IMR-90 (cell line): ENCODE measurements at regions not wholly inside any gene's neighbourhood (a gene's known extent, or its start where the extent isn't known, plus 50 kb on each side); places are given as distances from the start of the nearest gene placed in this dataset.

Source experiments
- ATAC-seq: fragments of 200-7000 bp; cut with Tn5 transposase; 2 replicates; pipeline ENCODE4 v1.9.1; 2020; ENCODE audit warnings: low read depth, mild to moderate bottlenecking, moderate library complexity
- BruUV-seq: library from RNA; stranded (reverse); fragments of 400-500 nt; replicated peaks from 2 replicates; lab custom pipeline; 2021; lab: Mats Ljungman, UMichigan
- CTCF ChIA-PET: fragments of 300-600 bp; formaldehyde crosslinking; extraction: SDS; loops from one replicate; lab custom pipeline; 2021; ENCODE audit warnings: antibody characterized with exemption; lab: Yijun Ruan, JAX
- POLR2A ChIA-PET: fragments of 300-600 bp; sonication (Branson Sonifier 250); formaldehyde crosslinking; loops from one replicate; lab custom pipeline; 2022; ENCODE audit warnings: antibody characterized with exemption; ENCODE audit not compliant: unreplicated experiment; lab: Charles Lee
- DNase-seq: peaks from one replicate; pipeline ENCODE4 v3.0.0; 2013
- H2AFZ ChIP-seq: replicated peaks from 2 replicates; pipeline ENCODE3; 2013; ENCODE audit warnings: low read length, mild to moderate bottlenecking; ENCODE audit not compliant: poor library complexity
- H2AK5ac ChIP-seq: 2 replicates; pipeline ENCODE4 v1.6.1; 2013; ENCODE audit warnings: low read depth, low read length, inconsistent platforms
- H2AK9ac ChIP-seq: replicated peaks from 2 replicates; pipeline ENCODE3; 2013; ENCODE audit warnings: mild to moderate bottlenecking, low read depth, low read length, moderate library complexity; ENCODE audit not compliant: poor library complexity
- H2BK120ac ChIP-seq: 2 replicates; pipeline ENCODE4 v1.6.1; 2013; ENCODE audit warnings: low read depth, low read length, inconsistent platforms
- H2BK15ac ChIP-seq: 3 replicates; pipeline ENCODE4 v1.6.1; 2013; ENCODE audit warnings: low read depth, low read length, inconsistent platforms
- H2BK20ac ChIP-seq: 2 replicates; pipeline ENCODE4 v1.6.1; 2013; ENCODE audit warnings: low read depth, mild to moderate bottlenecking, inconsistent platforms, low read length, moderate library complexity
- H2BK5ac ChIP-seq: 2 replicates; pipeline ENCODE4 v1.6.1; 2013; ENCODE audit warnings: mild to moderate bottlenecking, low read depth, low read length, inconsistent platforms; ENCODE audit not compliant: poor library complexity, severe bottlenecking
- H3K14ac ChIP-seq: replicated peaks from 2 replicates; pipeline ENCODE4 v1.6.1; 2013; ENCODE audit warnings: low read depth, low read length, inconsistent platforms
- H3K18ac ChIP-seq: 2 replicates; pipeline ENCODE4 v1.6.1; 2013; ENCODE audit warnings: low read depth, low read length, control low read depth
- H3K23ac ChIP-seq: 2 replicates; pipeline ENCODE4 v1.6.1; 2013; ENCODE audit warnings: low read depth, low read length, inconsistent platforms
- H3K27ac ChIP-seq: 2 replicates; pipeline ENCODE4 v1.5.1; 2013; ENCODE audit warnings: mild to moderate bottlenecking, control low read depth, low read length; ENCODE audit not compliant: insufficient read depth
- H3K27me3 ChIP-seq: 2 replicates; pipeline ENCODE4 v1.6.1; 2013; ENCODE audit warnings: low read length; ENCODE audit not compliant: control insufficient read depth, insufficient read depth
- H3K36me3 ChIP-seq: 2 replicates; pipeline ENCODE4 v1.6.1; 2013; ENCODE audit warnings: low read length, mixed read lengths; ENCODE audit not compliant: control insufficient read depth, insufficient read depth
- H3K4ac ChIP-seq: 2 replicates; pipeline ENCODE4 v1.6.1; 2013; ENCODE audit warnings: low read depth, low read length, inconsistent platforms
- H3K4me1 ChIP-seq: 2 replicates; pipeline ENCODE4 v1.6.1; 2013; ENCODE audit warnings: low read length, mixed read lengths; ENCODE audit not compliant: control insufficient read depth, insufficient read depth
- H3K4me2 ChIP-seq: 2 replicates; pipeline ENCODE4 v1.6.1; 2013; ENCODE audit warnings: low read depth, mild to moderate bottlenecking, control low read depth, low read length, moderate library complexity
- H3K4me3 ChIP-seq: 2 replicates; pipeline ENCODE4 v1.5.1; 2013; ENCODE audit warnings: low read depth, mild to moderate bottlenecking, control low read depth, low read length, moderate library complexity; ENCODE audit not compliant: insufficient read depth
- H3K56ac ChIP-seq: 2 replicates; pipeline ENCODE4 v1.6.1; 2013; ENCODE audit warnings: low read length, inconsistent platforms; ENCODE audit not compliant: insufficient read depth; ENCODE audit errors: extremely low read depth
- H3K79me1 ChIP-seq, 2 experiments: 2 replicates each; pipeline ENCODE4 v1.6.1; 2013; ENCODE audit warnings: low read length in 2 of 2, inconsistent platforms in 1 of 2, low read depth in 1 of 2
- H3K9ac ChIP-seq: 2 replicates; pipeline ENCODE4 v1.6.1; 2013; ENCODE audit warnings: low read depth, low read length, control low read depth
- H3K9me1 ChIP-seq: 2 replicates; pipeline ENCODE4 v1.6.1; 2013; ENCODE audit warnings: low read length, inconsistent platforms; ENCODE audit not compliant: insufficient read depth
- H3K9me3 ChIP-seq: 2 replicates; pipeline ENCODE4 v1.6.1; 2013; ENCODE audit warnings: low read length; ENCODE audit not compliant: control insufficient read depth, insufficient read depth
- H4K20me1 ChIP-seq: 2 replicates; pipeline ENCODE4 v1.6.1; 2013; ENCODE audit warnings: low read length, inconsistent platforms; ENCODE audit not compliant: insufficient read depth
- H4K5ac ChIP-seq: 2 replicates; pipeline ENCODE4 v1.6.1; 2013; ENCODE audit warnings: mild to moderate bottlenecking, low read depth, low read length, control low read depth
- H4K8ac ChIP-seq, 2 experiments: 2 replicates each; pipeline ENCODE4 v1.6.1; 2013; ENCODE audit warnings: low read depth in 2 of 2, low read length in 2 of 2, control low read depth in 1 of 2, inconsistent platforms in 1 of 2
- H4K91ac ChIP-seq: 2 replicates; pipeline ENCODE4 v1.6.1; 2013; ENCODE audit warnings: low read depth, low read length, inconsistent platforms; ENCODE audit not compliant: insufficient read depth
- BHLHE40 ChIP-seq: fragments of 150-350 bp; IDR thresholded peaks from 2 replicates; pipeline ENCODE4 v1.6.1; 2016; ENCODE audit warnings: mild to moderate bottlenecking, low read depth, low read length
- CEBPB ChIP-seq: IDR thresholded peaks from 2 replicates; pipeline ENCODE4 v1.6.1; 2012; ENCODE audit warnings: low read depth, low read length, improper control_type of control experiment
- CHD1 ChIP-seq: IDR thresholded peaks from 2 replicates; pipeline ENCODE4 v1.6.1; 2012; ENCODE audit warnings: low read depth, low read length, improper control_type of control experiment
- CTCF ChIP-seq: conservative IDR thresholded peaks from 2 replicates; pipeline ENCODE4 v1.5.1; 2012; ENCODE audit warnings: mild to moderate bottlenecking, low read depth, low read length, improper control_type of control experiment
- ELK1 ChIP-seq: fragments of 150-350 bp; IDR thresholded peaks from 2 replicates; pipeline ENCODE4 v1.6.1; 2016; ENCODE audit warnings: low read depth, mild to moderate bottlenecking, low read length, moderate library complexity, borderline replicate concordance
- FOS ChIP-seq: fragments of 150-350 bp; IDR thresholded peaks from 2 replicates; pipeline ENCODE4 v1.6.1; 2016; ENCODE audit warnings: low read depth, low read length
- MAFK ChIP-seq: IDR thresholded peaks from 2 replicates; pipeline ENCODE4 v1.6.1; 2012; ENCODE audit warnings: low read depth, low read length, improper control_type of control experiment
- MAZ ChIP-seq: IDR thresholded peaks from 2 replicates; pipeline ENCODE4 v1.6.1; 2012; ENCODE audit warnings: low read depth, mild to moderate bottlenecking, low read length, improper control_type of control experiment, moderate library complexity, borderline replicate concordance
- MXI1 ChIP-seq: IDR thresholded peaks from 2 replicates; pipeline ENCODE4 v1.6.1; 2012; ENCODE audit warnings: low read depth, mild to moderate bottlenecking, low read length, moderate library complexity, borderline replicate concordance
- NFE2L2 ChIP-seq: fragments of 150-350 bp; IDR thresholded peaks from 2 replicates; pipeline ENCODE4 v1.6.1; 2016; ENCODE audit warnings: low read depth, mild to moderate bottlenecking, low read length
- POLR2A ChIP-seq: IDR thresholded peaks from 2 replicates; pipeline ENCODE4 v1.6.1; 2012; ENCODE audit warnings: mild to moderate bottlenecking, low read depth, low read length
- RAD21 ChIP-seq: IDR thresholded peaks from 2 replicates; pipeline ENCODE4 v1.6.1; 2012; ENCODE audit warnings: low read length, improper control_type of control experiment
- RCOR1 ChIP-seq: IDR thresholded peaks from 2 replicates; pipeline ENCODE4 v1.6.1; 2012; ENCODE audit warnings: mild to moderate bottlenecking, low read length, improper control_type of control experiment; ENCODE audit not compliant: insufficient replicate concordance
- RFX5 ChIP-seq: IDR thresholded peaks from 2 replicates; pipeline ENCODE4 v1.8.0; 2012; ENCODE audit warnings: low read depth, mild to moderate bottlenecking, low read length, moderate library complexity
- SMC3 ChIP-seq: fragments of 150-350 bp; IDR thresholded peaks from 2 replicates; pipeline ENCODE4 v1.6.1; 2016; ENCODE audit warnings: low read depth, mild to moderate bottlenecking, antibody characterized with exemption, low read length, moderate library complexity
- USF2 ChIP-seq: fragments of 150-350 bp; IDR thresholded peaks from 2 replicates; pipeline ENCODE4 v1.6.1; 2017; ENCODE audit warnings: mild to moderate bottlenecking, antibody characterized with exemption, low read length, low read depth
- WGBS, 2 experiments: methylation state at CpG; one replicate each; pipeline versions ENCODE4 v1.1.5 to v1.1.7; 2013; ENCODE audit warnings: missing lambda C conversion rate in 2 of 2; ENCODE audit not compliant: insufficient read length in 1 of 2; ENCODE audit errors: extremely low coverage in 2 of 2; 5-methylcytosine and 5-hydroxymethylcytosine counted together
- dilution Hi-C: fragments of 300-500 bp; cut with HindIII; formaldehyde crosslinking; loops from one replicate; pipeline ENCODE4 v1.14.3; 2018; ENCODE audit warnings: low sequenced_read_pairs; ENCODE audit not compliant: unreplicated experiment
- in situ Hi-C: fragments of 300-500 bp; cut with MboI; formaldehyde crosslinking; loops from 3 replicates; pipeline ENCODE4 v1.14.3; 2019; ENCODE audit warnings: low sequenced_read_pairs, inconsistent platforms, mixed read lengths
- intact Hi-C: fragments of 100-400 bp; cut with micrococcal nuclease; formaldehyde crosslinking; loops from 2 replicates; pipeline ENCODE4 v1.10.0; 2022

- ChIA-PET POLR2A (no interaction called here), CTCF (no interaction called here)
- TF ChIP-seq RFX5 = no peak
- TF ChIP-seq NFE2L2 = no peak
- no peak for TF ChIP-seq RAD21
- no peak for TF ChIP-seq USF2
- TF ChIP-seq CEBPB = no peak
- no peak for TF ChIP-seq MXI1
- TF ChIP-seq FOS = no peak
- no peak for TF ChIP-seq CTCF
- no peak for TF ChIP-seq SMC3
- TF ChIP-seq BHLHE40 = no peak
- no peak for TF ChIP-seq CHD1
- no peak for TF ChIP-seq MAFK
- TF ChIP-seq POLR2A = no peak
- TF ChIP-seq ELK1 = no peak
- TF ChIP-seq MAZ = no peak
- TF ChIP-seq RCOR1 = no peak
- no peak overlapping the region for H3K4me2 ChIP-seq
- no peak overlapping the region for H2AK9ac ChIP-seq
- in situ Hi-C loops = no loop called here
- H3K4me3 ChIP-seq = no peak overlapping the region
- no peak overlapping the region for H3K23ac ChIP-seq
- H2AFZ ChIP-seq = no peak overlapping the region
- no peak overlapping the region for H2BK15ac ChIP-seq
- H3K14ac ChIP-seq = no peak overlapping the region
- no CpG with 5 or more reads among the region's 7 CpGs for WGBS, 2 experiments
- dilution Hi-C loops = no loop called here
- H4K91ac ChIP-seq = no peak overlapping the region
- H3K4me1 ChIP-seq = no peaks in the 10 kb centered on the region
- H3K9me1 ChIP-seq = no peaks in the 10 kb centered on the region
- H4K20me1 ChIP-seq = no peaks in the 10 kb centered on the region
- no peak overlapping the region for H3K18ac ChIP-seq
- H3K27me3 ChIP-seq = no peaks in the 10 kb centered on the region
- no peak overlapping the region for H4K5ac ChIP-seq
- intact Hi-C loops = no loop called here
- BruUV-seq = no TSS peak
- no peak overlapping the region for H2BK5ac ChIP-seq
- no peaks in the 10 kb centered on the region for H3K79me1 ChIP-seq
- H3K36me3 ChIP-seq = no peaks in the 10 kb centered on the region
- DNase-seq = no peak
- no peak overlapping the region for H3K9ac ChIP-seq
- no peak overlapping the region for H3K56ac ChIP-seq
- no peak overlapping the region for H2AK5ac ChIP-seq
- no peak for ATAC-seq
- no peak overlapping the region for H4K8ac ChIP-seq
- H2BK120ac ChIP-seq = no peak overlapping the region
- peaks cover 55% of the 10 kb centered on the region for H3K9me3 ChIP-seq
- no peak overlapping the region for H3K4ac ChIP-seq
- no peak overlapping the region for H3K27ac ChIP-seq
- H2BK20ac ChIP-seq = no peak overlapping the region
Measured at GRCh38 chr10:128476368-128476725, 350.1 kb upstream of the MKI67 start.
